OCI-LY7 (cell line): ENCODE measurements at regions not wholly inside any gene's neighbourhood (a gene's known extent, or its start where the extent isn't known, plus 50 kb on each side); places are given as distances from the start of the nearest gene placed in this dataset.

Experiments used
- BruUV-seq: library from RNA; stranded (reverse); fragments of 400-500 nt; replicated peaks from 2 replicates; lab custom pipeline; 2021; lab: Mats Ljungman, UMichigan
- CTCF ChIA-PET: fragments of 300-600 bp; sonication (Branson Sonifier 250); formaldehyde crosslinking; loops from one replicate; lab custom pipeline; 2022; ENCODE audit warnings: antibody characterized with exemption; ENCODE audit not compliant: unreplicated experiment; lab: Charles Lee
- POLR2A ChIA-PET: fragments of 300-600 bp; sonication (Branson Sonifier 250); formaldehyde crosslinking; loops from one replicate; lab custom pipeline; 2022; ENCODE audit warnings: antibody characterized with exemption; lab: Charles Lee
- DNase-seq: peaks from one replicate; pipeline ENCODE4 v3.0.0-alpha.2; 2015; ENCODE audit warnings: low spot score
- H2AFZ ChIP-seq: fragments of 200-600 bp; sonication (generic), shearing (Covaris generic); 2 replicates; pipeline ENCODE4 v1.6.1; 2014; ENCODE audit warnings: mild to moderate bottlenecking, antibody characterized with exemption, low read length, moderate library complexity
- H3K27ac ChIP-seq: fragments of 200-600 bp; sonication (generic); 2 replicates; pipeline ENCODE4 v1.5.1; 2014; ENCODE audit warnings: mixed run types, low read depth, mild to moderate bottlenecking, moderate library complexity, low read length, inconsistent platforms; ENCODE audit not compliant: poor library complexity, severe bottlenecking
- H3K36me3 ChIP-seq: fragments of 200-600 bp; sonication (generic); 2 replicates; pipeline ENCODE4 v1.6.1; 2014; ENCODE audit warnings: mild to moderate bottlenecking, antibody characterized with exemption, low read length, moderate library complexity, mixed read lengths; ENCODE audit not compliant: insufficient read depth
- H3K4me1 ChIP-seq: fragments of 200-600 bp; sonication (generic); 2 replicates; pipeline ENCODE4 v1.5.1; 2014; ENCODE audit warnings: mild to moderate bottlenecking, low read length; ENCODE audit not compliant: insufficient read depth, poor library complexity, severe bottlenecking
- H3K4me2 ChIP-seq: fragments of 200-600 bp; sonication (generic); 2 replicates; pipeline ENCODE4 v1.6.1; 2014; ENCODE audit warnings: mild to moderate bottlenecking, low read length
- H3K4me3 ChIP-seq: fragments of 200-600 bp; sonication (generic); 2 replicates; pipeline ENCODE4 v1.5.1; 2014; ENCODE audit warnings: mild to moderate bottlenecking, low read depth, low read length; ENCODE audit not compliant: poor library complexity, severe bottlenecking
- H3K79me2 ChIP-seq: fragments of 200-600 bp; sonication (generic); 2 replicates; pipeline ENCODE4 v1.6.1; 2016; ENCODE audit warnings: low read depth, mild to moderate bottlenecking, low read length, moderate library complexity, mixed read lengths; ENCODE audit not compliant: insufficient read depth
- H3K9me2 ChIP-seq: fragments of 200-600 bp; sonication (generic); 2 replicates; pipeline ENCODE4 v1.6.1; 2016; ENCODE audit warnings: mild to moderate bottlenecking, low read length, mixed read lengths; ENCODE audit not compliant: insufficient read depth
- H3K9me3 ChIP-seq: fragments of 200-600 bp; sonication (generic); 2 replicates; pipeline ENCODE4 v1.6.1; 2014; ENCODE audit warnings: mild to moderate bottlenecking, mixed run types, low read length, mixed read lengths
- H4K20me1 ChIP-seq: fragments of 200-600 bp; sonication (generic); 2 replicates; pipeline ENCODE4 v1.6.1; 2014; ENCODE audit warnings: mild to moderate bottlenecking, antibody characterized with exemption, low read length, moderate library complexity, mixed read lengths; ENCODE audit not compliant: insufficient read depth
- CTCF ChIP-seq: fragments of 200-600 bp; sonication (generic); conservative IDR thresholded peaks from 2 replicates; pipeline ENCODE4 v1.5.1; 2014; ENCODE audit warnings: mild to moderate bottlenecking, antibody characterized with exemption, low read length, moderate library complexity, mixed read lengths
- EZH2phosphoT487 ChIP-seq: fragments of 200-600 bp; sonication (generic); IDR thresholded peaks from 2 replicates; pipeline ENCODE4 v1.6.1; 2018; ENCODE audit warnings: low read depth, borderline replicate concordance, mild to moderate bottlenecking, mixed run types, antibody characterized with exemption, low read length, moderate library complexity, mixed read lengths
- intact Hi-C: fragments of 100-400 bp; cut with micrococcal nuclease; formaldehyde crosslinking; loops from one replicate; pipeline ENCODE4 v1.10.0; 2022; ENCODE audit not compliant: unreplicated experiment

DNA sequence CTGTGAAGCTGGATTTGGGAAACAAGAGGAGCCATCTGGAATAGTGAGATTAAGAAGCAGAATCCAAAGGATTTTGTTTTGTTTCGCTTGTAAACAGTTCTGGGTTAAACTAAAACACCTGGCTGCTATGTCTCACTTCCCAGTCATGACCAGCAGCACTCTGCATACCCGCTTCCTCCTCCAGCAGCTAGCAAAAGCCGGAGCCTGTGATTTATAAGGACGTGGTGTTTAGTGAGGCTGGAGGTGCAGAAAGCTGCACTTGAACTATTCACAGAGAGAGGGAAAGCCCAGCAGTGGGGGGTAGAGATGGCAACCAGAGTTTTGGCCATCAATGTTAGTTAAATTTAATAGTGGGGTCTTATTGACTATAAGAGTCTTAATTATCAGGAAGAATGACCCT is 240.2 kb downstream of the AJAP1 start:
- no peak for DNase-seq
- Histone ChIP-seq H3K9me2 (no peaks in the 10 kb centered on the region), H3K9me3 (no peaks in the 10 kb centered on the region), H3K4me1 (no peaks in the 10 kb centered on the region), H3K79me2 (no peaks in the 10 kb centered on the region), H4K20me1 (no peaks in the 10 kb centered on the region), H3K27ac (no peak overlapping the region), H3K36me3 (no peaks in the 10 kb centered on the region), H2AFZ (no peak overlapping the region), H3K4me2 (no peak overlapping the region), H3K4me3 (no peak overlapping the region)
- no TSS peak for BruUV-seq
- CTCF ChIA-PET: no interaction called here
- intact Hi-C loops: no loop called here
- POLR2A ChIA-PET: no interaction called here
- TF ChIP-seq CTCF: no peak
- no peak for TF ChIP-seq EZH2phosphoT487

- H3K4me2 ChIP-seq: no peak overlapping the region
- no TSS peak for BruUV-seq
- H3K4me1 ChIP-seq: no peaks in the 10 kb centered on the region
- TF ChIP-seq CTCF (no peak), EZH2phosphoT487 (no peak)
- no peak overlapping the region for H2AFZ ChIP-seq
- no peaks in the 10 kb centered on the region for H4K20me1 ChIP-seq
- H3K9me3 ChIP-seq: no peaks in the 10 kb centered on the region
- H3K36me3 ChIP-seq: no peaks in the 10 kb centered on the region
- ChIA-PET POLR2A (no interaction called here), CTCF (no interaction called here)
- intact Hi-C loops: no loop called here
- no peak for DNase-seq
- H3K79me2 ChIP-seq: no peaks in the 10 kb centered on the region
- no peak overlapping the region for H3K27ac ChIP-seq
- H3K9me2 ChIP-seq: no peaks in the 10 kb centered on the region
- no peak overlapping the region for H3K4me3 ChIP-seq
These were observed 226.2 kb downstream of the AJAP1 start for GRCh38 chr1:4880626-4881025.

GRCh38 chr1:4877426-4877825 is 223.0 kb downstream of the AJAP1 start:
- ChIA-PET POLR2A (no interaction called here), CTCF (no interaction called here)
- intact Hi-C loops: no loop called here
- DNase-seq: no peak
- no peak overlapping the region for H3K27ac ChIP-seq
- BruUV-seq: no TSS peak
- H4K20me1 ChIP-seq: no peaks in the 10 kb centered on the region
- H3K4me1 ChIP-seq: no peaks in the 10 kb centered on the region
- H3K9me3 ChIP-seq: no peaks in the 10 kb centered on the region
- H3K4me2 ChIP-seq: no peak overlapping the region
- no peaks in the 10 kb centered on the region for H3K36me3 ChIP-seq
- TF ChIP-seq CTCF (no peak), EZH2phosphoT487 (no peak)
- H3K79me2 ChIP-seq: no peaks in the 10 kb centered on the region
- no peaks in the 10 kb centered on the region for H3K9me2 ChIP-seq
- no peak overlapping the region for H2AFZ ChIP-seq
- no peak overlapping the region for H3K4me3 ChIP-seq
